Choroid plexus epithelial cell (primary cell): ENCODE measurements at regions not wholly inside any gene's neighbourhood (a gene's known extent, or its start where the extent isn't known, plus 50 kb on each side); places are given as distances from the start of the nearest gene placed in this dataset.
A peak's percentile ranks its signal among the peaks of the same experiment; 100 is the strongest.

Source experiments
- DNase-seq: peaks from one replicate; pipeline ENCODE4 v3.0.0-alpha.2; 2010; ENCODE audit warnings: low read depth
- H3K4me3 ChIP-seq: 2 replicates; pipeline ENCODE4 v1.5.1; 2011; ENCODE audit warnings: low read depth, mild to moderate bottlenecking, control low read depth, low read length, moderate library complexity
- TF ChIP-seq, protein P1 (sequence below): conservative IDR thresholded peaks from 2 replicates; pipeline ENCODE4 v1.5.1; 2011; ENCODE audit warnings: low read depth, mild to moderate bottlenecking, control low read depth, inconsistent platforms, low read length, moderate library complexity

DNA sequence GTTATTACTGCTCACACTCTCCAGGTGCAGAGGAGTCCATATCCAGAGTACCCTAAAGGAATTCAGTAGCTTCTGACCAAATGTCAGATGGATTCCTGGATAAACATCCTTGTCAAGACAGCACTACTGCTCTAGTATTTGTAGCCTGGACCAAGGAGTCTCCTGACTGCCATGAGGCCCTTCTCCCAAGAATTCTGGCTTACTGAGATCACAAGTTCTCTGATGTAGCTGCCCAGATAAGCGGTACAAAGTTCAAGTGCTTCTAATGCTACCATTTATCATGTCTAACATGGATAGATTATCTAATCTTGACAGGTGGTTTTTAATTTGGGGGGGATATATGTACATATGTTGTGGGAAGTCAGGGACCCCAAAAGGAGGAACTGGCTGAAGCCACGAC lies 196.6 kb upstream of the HMCN1 start:
- no peak for DNase-seq
- TF ChIP-seq, protein P1, sequence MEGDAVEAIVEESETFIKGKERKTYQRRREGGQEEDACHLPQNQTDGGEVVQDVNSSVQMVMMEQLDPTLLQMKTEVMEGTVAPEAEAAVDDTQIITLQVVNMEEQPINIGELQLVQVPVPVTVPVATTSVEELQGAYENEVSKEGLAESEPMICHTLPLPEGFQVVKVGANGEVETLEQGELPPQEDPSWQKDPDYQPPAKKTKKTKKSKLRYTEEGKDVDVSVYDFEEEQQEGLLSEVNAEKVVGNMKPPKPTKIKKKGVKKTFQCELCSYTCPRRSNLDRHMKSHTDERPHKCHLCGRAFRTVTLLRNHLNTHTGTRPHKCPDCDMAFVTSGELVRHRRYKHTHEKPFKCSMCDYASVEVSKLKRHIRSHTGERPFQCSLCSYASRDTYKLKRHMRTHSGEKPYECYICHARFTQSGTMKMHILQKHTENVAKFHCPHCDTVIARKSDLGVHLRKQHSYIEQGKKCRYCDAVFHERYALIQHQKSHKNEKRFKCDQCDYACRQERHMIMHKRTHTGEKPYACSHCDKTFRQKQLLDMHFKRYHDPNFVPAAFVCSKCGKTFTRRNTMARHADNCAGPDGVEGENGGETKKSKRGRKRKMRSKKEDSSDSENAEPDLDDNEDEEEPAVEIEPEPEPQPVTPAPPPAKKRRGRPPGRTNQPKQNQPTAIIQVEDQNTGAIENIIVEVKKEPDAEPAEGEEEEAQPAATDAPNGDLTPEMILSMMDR = no peak
- no peak overlapping the region for H3K4me3 ChIP-seq

DNA sequence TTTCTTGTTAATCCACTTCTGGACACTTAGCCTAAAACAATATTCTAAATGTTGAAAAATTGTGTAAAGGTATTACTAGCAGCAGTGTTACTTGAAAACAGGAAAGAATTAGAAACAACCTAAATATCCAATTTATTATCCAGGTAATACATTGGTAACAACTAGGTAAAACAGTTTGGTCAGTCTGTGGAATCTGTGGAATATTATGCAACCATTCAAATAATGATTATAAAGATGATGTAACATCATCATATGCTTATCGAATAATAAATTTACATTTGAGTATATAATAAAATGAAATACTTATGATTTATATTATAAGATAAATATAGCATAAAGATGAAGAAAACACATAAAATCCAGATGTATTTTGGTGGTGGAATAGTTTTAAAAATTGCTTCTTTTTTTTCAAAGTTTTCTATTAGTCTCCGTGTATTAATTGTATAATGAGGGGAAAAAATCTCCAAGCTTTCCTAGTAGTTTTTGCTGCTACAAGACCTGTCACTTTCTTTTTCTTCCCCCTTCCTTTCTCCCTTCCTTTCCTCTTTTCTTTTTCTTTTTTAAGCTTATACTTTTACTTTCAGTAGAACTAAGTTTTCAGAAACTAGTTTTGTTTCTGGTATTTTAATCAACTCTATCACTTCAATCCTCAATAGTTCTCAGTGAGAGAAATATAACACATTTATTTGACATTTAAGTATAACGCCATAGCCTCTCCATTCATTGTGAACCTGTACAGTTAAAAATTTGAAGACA lies 197.8 kb upstream of the HMCN1 start:
- H3K4me3 ChIP-seq = no peak overlapping the region
- TF ChIP-seq, protein P1 = no peak
- no peak for DNase-seq

DNA sequence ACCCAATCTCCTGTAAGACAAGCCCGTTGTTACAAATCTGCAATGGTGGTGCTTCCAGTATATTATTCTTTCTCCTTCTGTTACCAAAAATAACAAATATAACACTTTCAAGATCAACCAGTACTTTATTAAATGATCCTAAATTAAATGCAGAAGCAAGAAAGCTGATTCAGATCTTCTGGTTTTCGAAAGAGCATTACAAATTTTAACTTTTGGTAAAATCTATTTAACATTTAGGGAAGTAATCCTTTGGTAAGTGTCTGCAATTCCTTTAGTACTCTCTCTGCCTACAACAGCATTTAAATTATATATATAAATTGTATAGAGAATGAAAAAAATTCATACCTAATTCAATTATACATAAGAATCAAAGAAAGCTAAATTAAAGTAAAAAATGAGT lies 198.6 kb upstream of the HMCN1 start:
- no peak for DNase-seq
- TF ChIP-seq, protein P1 = no peak
- H3K4me3 ChIP-seq = no peak overlapping the region

GRCh38 chr1:185534801-185535200 lies 199.4 kb upstream of the HMCN1 start:
- TF ChIP-seq, protein P1 = no peak
- H3K4me3 ChIP-seq = no peak overlapping the region
- no peak for DNase-seq

DNA sequence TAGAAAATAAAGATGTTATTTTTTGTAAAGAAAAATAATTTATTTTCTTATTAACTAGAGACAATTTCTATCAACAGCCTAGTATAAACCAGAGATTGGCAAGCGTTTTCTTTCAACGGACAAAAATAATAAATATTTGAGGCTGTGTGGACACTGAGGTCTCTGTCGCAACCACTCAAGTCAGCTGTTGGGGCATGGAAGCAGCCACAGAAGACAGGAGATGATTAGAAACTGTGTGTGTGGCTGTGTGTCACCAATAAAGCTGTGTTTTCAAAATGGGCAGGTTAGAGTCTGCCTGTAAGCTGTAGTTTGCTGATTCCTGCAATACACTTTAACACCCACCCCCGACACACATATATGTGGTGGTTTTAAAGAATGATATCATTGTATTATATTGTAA lies 200.6 kb upstream of the HMCN1 start:
- TF ChIP-seq, protein P1 = no peak
- DNase-seq = peak; percentile 21
- H3K4me3 ChIP-seq = no peak overlapping the region

GRCh38 chr1:185532856-185533255 lies 201.3 kb upstream of the HMCN1 start:
- no peak overlapping the region for H3K4me3 ChIP-seq
- TF ChIP-seq, protein P1 = no peak
- no peak for DNase-seq

DNA sequence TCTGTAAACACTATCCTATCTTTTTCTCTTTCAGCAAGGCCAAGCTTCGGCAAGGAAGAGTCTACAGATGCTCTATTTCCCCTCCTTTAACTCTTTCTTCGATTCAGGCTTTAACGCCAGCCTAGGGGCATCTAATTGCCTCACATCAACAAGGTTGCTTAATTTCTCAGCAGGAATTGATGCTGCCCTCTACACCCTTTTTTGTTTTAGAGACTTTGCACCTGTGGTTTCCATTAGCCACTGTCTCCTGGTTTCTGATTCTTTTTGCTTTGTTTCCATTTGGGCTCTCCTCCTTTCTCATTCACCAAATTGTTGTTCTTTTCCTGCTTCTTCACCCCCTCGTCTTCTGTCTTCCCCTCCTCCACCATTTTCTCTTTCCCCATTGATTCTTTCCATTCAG lies 202.4 kb upstream of the HMCN1 start:
- TF ChIP-seq, protein P1 = no peak
- DNase-seq = no peak

More for the DNA sequence above, 202.4 kb upstream of the HMCN1 start:
- H3K4me3 ChIP-seq = no peak overlapping the region
